WI38 (cell line): ENCODE measurements at regions not wholly inside any gene's neighbourhood (a gene's known extent, or its start where the extent isn't known, plus 50 kb on each side); places are given as distances from the start of the nearest gene placed in this dataset.

Source experiments
- H3K4me3 ChIP-seq: 2 replicates; pipeline ENCODE4 v1.5.1; 2011; ENCODE audit warnings: low read depth, mild to moderate bottlenecking, control low read depth, low read length
- CTCF ChIP-seq: IDR thresholded peaks from 2 replicates; pipeline ENCODE4 v1.5.1; 2012; ENCODE audit warnings: low read depth, mild to moderate bottlenecking, control low read depth, low read length

DNA sequence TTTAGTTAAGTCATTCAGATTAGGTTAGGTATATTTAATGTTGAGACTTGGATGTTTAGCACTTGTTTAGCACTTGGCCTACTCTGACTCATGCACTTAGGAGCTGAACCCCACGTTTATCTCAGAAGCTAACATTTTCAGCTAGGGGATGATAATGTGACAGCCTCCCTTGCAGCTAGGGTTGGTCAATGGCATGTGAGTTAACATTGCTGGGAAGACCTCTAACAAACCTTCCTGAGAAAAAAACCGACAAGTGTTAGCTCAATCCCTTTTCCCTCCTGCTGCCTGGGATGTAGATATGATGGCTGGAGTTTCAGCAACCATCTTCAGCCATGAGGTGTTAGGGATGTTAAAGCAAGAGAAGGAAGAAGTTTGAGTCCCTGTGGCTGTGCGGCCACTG is 185.0 kb upstream of the FOXF1 start:
- TF ChIP-seq CTCF: no peak
- no peak overlapping the region for H3K4me3 ChIP-seq

GRCh38 chr16:86325895-86326294 is 184.4 kb upstream of the FOXF1 start:
- no peak overlapping the region for H3K4me3 ChIP-seq
- TF ChIP-seq CTCF: no peak

- no peak overlapping the region for H3K4me3 ChIP-seq
- TF ChIP-seq CTCF: no peak
These were observed 183.0 kb upstream of the FOXF1 start for GRCh38 chr16:86327321-86327720.

DNA sequence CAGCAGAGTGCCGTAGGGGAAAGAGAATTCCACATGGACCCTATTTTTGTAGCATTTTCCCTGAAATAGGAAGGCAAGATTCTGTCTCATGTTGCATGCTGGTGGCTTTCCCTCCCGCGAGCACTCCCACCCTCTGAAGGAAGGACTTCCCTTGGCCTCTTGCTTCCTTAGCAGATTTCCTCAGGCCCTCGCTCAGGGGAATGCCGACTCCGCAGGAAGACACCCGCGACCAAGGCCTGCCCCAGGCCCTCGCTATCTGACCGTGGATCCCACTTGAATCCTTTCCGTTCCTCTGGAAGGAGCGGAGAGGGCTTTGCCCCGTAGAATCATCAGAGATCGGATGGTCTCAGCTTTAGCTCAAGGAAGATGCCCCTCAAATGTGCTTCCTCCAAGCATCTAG is 179.4 kb upstream of the FOXF1 start:
- H3K4me3 ChIP-seq: no peak overlapping the region
- no peak for TF ChIP-seq CTCF

- no peak for TF ChIP-seq CTCF
These were observed 176.2 kb upstream of the FOXF1 start for GRCh38 chr16:86334079-86334635.

DNA sequence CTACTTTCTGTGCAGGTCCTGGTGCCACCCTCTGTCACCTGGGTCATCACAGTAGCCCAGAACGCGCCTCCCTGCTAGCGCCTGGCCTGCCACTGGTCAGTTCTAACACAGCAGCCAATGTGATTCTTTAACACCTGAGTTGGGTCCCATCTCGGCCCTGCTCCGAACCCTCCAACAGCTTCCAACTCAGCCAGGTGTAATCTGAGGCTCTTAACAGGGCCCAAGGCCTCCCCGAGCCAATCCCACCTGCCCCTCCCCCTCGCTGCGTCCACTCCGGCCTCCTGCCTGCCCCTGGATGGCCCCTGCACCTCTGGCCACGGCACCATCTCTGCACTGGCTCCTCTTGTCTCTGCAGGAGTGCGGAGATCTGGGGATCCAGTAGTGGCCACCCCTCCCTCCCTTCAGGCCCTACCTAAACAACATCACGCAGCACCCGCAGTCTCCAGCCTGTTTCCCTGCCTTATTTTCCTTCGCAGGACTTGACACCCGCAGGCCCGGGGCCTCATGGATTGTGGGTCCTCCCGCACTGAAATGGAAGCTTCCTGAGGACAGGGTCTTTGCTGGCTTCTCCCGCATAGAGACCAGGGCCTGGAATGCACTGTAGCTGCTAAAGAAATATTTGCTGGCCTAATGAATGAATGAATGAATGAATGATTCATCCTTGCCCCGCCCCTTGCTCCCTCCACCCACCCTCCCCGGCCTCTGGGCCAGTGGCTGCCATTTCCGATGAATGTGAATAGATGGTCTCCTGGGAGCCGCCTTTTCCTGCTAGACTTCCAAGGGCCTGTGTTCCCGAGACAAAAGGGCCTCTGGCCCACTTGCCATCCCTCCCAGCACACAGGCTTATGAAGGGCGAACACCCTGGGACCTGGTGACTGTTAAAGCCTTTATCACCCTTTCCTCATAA is 174.8 kb upstream of the FOXF1 start:
- H3K4me3 ChIP-seq: no peak overlapping the region
- TF ChIP-seq CTCF: no peak

More at GRCh38 chr16:86334079-86334635, 176.2 kb upstream of the FOXF1 start:
- no peak overlapping the region for H3K4me3 ChIP-seq

GRCh38 chr16:86337138-86337537 is 173.2 kb upstream of the FOXF1 start:
- H3K4me3 ChIP-seq: no peak overlapping the region
- TF ChIP-seq CTCF: no peak
